D341Med (cell line): ENCODE measurements at regions not wholly inside any gene's neighbourhood (a gene's known extent, or its start where the extent isn't known, plus 50 kb on each side); places are given as distances from the start of the nearest gene placed in this dataset.
A peak's percentile ranks its signal among the peaks of the same experiment; 100 is the strongest.
"Not testable (repeated sequence)": the region's sequence is repeated elsewhere in the genome, so short reads cannot be mapped to it uniquely, and the experiment has no call there.

Experiments used
- DNase-seq: peaks from one replicate; pipeline ENCODE4 v3.0.0; 2012; ENCODE audit warnings: low spot score

DNA sequence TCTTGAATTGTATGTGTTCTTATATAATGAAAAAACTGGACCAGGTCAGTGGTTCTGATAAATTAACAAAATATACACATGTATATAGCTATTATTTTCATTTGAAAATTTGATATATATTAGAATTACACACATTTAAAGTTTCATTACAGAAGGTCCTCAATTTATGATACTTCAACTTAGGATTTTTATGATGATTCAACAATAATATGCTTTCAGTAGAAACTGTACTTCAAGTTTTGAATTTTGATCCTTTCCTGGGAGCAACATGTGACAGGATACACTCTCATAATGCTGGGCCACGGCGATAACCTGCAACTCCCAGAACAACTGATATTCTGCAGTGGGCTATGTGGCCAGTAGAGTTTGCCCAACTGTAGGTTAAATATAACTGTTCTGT, 344.7 kb downstream of the TAF11L14 start:
- no peak for DNase-seq

DNA sequence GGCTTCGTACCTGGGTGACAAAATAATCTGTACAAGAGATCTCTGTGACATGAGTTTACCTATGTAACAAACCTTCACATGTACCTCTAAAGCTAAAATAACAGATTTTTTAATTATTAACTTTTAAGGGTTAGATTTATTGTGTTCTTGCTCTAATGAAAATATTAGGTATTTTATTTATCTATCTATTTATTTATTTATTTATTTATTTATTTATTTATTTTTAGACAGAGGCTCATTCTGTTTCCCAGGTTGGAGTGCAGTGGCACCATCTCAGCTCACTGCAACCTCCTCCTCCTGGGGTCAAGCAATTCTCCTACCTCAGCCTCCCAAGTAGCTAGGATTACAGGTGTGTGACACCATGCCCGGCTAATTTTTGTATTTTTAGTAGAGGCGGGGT, 348.4 kb downstream of the TAF11L14 start:
- not testable (repeated sequence) for DNase-seq

DNA sequence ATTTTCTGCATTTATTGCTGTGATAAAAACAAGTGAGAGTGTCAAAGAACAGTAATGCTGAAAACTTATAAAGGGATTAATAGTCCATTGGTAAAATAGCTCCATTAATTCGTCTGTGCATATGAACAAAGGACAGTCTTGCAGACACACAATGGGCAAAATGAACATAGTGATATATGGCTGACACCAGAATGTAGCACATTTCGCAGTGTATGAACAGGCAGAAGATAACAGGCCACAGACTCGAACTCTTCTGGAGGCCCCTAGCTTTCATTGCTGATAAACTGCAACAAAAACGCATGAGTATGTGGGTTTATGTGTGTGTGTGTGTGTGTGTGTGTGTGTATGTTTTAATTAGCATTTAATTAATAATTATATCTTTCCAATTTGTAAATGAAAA, 354.8 kb downstream of the TAF11L14 start:
- no peak for DNase-seq

DNA sequence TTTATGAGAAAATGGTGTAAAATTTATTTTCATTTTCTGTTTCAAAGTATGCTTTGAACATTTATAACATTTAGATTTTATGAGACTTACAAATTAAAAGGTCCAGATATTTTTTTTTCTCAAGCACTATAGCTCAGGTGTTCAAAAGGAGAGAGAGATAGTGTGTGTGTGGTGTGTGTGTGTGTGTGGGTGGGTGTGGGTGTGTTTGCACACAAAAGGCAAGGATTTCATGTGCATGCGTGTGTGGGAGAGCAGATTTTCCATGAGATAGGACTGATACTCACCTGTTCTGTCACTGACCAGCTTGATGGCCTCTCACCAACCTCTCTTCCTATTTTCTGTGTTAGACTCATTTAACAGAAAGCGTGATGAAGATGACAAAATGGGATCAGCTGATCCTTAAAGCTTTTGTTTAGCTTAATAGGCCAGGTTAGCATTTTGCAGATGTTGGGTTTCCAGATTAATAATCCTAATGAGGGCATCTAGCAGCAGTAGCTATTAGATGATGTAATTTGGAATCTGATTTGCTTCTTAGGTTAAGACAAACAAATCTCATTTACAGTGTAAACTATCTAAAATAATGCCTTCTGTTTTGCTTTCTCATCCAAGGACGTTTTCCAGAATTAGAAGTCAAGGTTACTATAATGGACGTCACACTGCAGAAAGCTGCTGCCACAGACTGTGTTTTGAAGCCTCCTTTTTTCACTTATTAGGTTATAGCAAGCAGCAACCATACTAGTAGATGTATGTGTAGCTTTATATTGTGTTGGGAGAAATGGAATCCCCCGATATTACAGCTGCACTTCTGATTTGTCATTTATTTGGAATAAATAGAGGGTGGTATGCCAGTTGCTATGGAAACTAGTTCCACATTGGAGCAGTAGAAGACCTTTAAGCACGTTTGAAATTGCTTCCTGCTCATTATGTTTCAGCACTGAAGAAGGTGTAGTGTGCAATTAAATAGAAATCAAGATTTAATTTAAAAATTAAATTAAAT, 355.6 kb downstream of the TAF11L14 start:
- DNase-seq: no peak

DNA sequence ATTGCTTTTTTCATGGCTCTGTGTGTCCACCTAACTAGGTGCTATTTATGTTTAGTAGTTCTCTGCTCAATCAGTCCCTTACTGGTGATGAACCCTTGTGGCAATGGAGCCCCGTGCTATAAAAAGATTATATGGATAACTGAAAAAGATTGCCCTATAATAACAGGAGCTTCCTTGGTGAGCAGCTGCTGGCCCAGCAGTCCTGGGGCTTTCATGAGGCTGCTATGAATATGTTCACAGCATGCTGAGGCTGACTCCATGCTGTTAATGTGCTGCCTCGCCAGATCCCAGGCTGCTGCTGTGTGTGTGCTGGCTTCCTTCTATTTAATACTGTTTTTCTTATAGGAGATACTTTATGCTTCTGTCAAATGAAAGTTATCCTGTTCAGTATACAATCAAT, 357.5 kb downstream of the TAF11L14 start:
- DNase-seq: peak; percentile 41

DNA sequence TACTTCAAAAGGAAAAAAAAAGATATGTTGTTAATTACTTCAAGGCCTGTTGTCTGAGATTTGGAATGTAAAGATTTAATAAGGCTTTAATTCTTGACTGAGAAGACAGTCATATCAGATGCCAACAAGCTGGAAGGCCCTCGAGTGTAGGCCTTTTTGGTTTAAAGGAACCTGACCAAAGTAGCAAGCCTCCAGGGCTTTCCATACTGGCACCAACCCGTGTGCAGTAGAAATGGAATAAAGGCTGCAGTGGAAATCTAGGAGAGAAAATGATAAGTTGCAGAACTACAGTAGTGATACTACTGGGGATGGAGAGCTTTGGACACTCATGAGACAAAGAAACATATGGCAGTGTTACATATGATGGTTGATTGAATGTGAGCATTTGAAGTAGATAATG, 358.0 kb downstream of the TAF11L14 start:
- DNase-seq: no peak

DNA sequence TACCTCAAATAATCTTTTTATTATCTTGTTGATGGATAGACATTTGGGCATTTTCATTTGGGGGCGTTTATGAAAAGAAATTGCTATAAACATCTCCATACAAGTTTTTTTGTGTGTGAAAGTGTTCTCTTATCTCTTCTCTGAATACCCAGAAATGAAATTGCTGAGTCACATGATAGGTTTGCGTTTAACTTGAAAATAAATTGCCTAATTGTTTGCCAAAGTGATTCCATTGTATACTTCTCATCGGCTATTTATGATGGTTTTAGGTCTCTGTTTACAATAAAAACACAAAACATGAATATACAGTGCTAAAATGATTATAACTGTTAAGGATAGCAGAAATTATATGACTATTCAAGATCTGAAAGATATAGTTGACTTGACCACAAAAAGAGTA, 361.7 kb downstream of the TAF11L14 start:
- DNase-seq: no peak

DNA sequence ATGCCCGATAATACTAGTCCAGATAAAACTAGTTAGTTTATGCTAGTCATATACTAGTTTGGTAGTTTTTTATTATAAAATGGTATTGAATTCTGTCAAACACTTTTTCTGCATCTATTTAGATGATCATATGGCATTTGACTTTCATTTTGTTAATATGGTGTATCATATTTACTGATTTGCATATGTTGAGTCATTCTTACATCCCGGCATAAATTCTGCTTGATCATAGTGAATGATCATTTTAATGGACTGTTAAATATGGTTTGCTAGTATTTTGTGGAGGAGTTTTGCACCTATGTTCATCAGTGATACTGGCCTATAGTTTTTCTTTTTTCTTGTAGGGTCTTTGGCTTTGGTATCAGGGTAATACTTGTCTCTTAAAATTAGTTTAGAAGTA, 365.6 kb downstream of the TAF11L14 start:
- no peak for DNase-seq

DNA sequence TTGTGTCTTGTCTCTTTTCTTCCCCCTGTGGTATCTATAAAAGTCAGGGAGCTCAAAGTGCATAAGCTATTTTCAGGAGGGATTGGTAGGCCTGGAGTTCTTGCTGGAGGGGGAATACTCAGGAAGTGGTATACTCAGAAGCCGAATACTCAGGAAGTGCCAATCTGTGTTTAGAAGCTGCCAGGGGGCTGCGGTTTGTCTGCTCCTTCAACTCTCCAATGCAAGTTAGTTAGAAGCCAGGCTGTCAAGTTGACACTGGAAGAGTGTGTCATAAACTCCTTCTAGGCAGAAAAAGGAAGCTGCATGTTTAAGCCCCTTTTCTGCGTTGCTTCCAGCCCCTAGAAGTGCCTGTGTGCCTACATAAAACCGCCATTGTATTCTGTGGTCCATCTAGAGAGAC, 366.5 kb downstream of the TAF11L14 start:
- DNase-seq: no peak

DNA sequence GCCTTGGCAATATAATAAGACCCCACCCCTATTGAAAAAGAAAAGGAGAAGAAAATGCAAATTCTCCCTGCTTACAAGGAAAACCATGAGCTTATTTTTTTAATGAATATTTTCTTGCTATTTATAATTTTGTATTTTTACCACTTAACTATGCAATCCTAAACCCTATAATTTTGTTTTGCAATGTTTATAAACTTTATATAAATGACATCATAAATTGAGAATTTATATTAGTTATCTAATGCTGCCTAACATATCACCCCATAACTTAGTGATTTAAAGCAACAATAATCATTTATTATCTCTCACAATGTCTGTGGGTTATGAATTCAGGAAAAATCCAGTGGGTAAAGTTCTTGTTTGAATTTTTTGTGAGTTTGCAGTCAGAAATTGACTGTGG, 369.1 kb downstream of the TAF11L14 start:
- DNase-seq: no peak

DNA sequence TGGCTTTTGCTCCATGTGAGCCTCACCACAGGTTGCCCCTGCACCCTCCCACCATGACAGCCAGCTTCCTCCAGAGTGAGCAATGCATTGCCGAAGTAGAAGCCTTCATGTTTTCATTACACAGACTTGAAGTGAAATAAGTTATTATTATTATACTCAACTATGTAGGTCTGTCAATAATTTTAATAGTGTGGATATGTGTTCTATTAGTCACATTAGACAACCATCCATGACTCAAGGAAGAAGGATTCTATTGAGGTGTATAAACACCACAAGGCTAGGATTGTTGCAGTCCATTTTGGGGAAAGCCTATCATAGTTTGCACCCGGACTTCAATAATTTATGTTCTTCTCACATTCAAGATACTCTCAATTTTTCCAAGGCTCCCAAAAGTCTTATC, 369.5 kb downstream of the TAF11L14 start:
- DNase-seq: no peak

DNA sequence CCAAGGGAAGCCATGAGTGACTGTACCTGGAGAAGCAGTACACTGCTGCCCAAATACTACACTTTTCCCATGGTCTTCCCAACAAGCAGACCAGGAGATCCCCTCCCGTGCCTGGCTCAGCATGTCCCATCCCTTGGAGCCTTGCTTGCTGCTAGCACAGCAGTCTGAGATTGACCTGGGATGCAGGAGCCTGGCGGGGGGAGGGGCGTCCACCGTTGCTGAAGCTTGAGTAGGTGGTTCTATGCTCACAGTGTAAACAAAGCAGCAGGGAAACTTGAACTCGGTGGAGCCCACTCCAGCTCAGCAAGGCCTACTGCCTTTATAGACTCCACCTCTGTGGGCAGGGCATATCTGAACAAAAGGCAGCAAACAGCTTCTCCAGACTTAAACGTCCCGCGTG, 372.0 kb downstream of the TAF11L14 start:
- not testable (repeated sequence) for DNase-seq

DNA sequence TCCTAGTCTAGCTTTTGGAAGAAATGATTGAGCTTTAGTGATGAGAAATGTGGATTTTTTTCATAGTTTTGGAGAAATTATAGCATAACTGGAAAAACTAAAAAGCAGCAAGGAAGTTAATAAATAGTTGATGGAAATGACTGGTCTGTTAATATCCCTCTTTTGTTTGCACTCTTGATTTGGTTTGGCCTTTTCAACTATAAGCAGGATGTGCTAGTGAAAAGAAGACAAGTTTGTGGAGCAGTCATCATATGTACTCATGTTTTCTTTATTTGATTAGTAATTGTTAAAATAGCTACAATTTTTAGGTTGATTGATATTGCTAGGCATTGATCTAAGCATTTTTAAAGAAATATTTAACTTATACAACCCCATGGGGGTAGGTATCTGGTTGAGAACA, 374.7 kb downstream of the TAF11L14 start:
- DNase-seq: no peak

DNA sequence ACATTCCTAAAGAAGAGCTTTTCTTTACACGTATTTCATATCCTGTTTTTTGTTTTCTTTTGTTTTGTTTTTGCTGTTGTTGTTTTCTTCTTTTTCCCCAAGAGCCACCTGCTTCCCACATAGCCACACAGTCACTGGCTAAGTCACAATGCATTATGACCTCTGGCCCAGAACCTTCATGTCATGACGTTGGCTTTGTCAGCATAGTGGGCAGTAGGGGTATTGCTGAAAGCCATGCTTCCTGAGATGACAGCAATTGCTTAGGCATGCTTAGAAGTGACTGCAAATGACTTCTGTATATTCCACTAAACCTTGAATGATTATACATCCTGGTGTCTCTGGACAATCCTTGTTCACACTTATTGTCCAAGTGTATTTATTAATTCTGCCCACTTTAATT, 375.8 kb downstream of the TAF11L14 start:
- DNase-seq: no peak

DNA sequence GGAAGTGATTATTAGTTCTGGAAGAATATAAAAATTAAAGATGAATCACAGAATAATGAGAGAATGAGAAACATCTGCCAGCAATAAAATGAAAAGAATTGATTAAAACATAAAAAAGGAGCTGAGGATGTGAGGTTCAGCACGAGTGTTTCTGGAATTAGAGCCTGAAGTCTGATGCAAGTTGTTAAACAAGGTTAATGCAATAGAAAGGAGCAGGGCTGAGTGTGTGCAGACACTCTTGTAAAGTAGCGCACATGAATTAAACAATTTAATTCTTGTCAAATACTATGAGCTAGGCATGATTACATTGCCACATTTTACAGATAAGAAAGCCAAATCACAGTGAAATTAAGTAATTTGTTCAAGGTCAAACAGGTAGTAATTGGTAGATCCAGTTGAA, 384.2 kb downstream of the TAF11L14 start:
- no peak for DNase-seq

DNA sequence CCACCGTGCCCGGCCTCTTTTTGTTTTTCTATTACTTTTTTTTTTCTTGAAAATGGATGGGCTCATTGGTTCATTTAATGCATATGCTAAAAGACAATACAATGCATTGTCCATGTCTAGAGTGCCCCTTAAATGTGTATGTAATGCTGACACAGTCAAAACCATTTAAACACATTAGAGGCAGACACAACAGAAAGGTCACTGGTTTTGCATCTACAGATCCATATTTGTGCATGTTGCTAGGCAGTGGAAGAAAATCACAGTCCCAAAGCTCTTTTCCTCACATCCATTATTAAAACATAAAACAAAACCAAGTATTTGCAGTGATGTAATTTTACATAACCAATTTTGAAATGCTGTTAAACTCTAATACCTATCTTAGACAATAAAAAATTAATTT, 389.0 kb downstream of the TAF11L14 start:
- DNase-seq: no peak

DNA sequence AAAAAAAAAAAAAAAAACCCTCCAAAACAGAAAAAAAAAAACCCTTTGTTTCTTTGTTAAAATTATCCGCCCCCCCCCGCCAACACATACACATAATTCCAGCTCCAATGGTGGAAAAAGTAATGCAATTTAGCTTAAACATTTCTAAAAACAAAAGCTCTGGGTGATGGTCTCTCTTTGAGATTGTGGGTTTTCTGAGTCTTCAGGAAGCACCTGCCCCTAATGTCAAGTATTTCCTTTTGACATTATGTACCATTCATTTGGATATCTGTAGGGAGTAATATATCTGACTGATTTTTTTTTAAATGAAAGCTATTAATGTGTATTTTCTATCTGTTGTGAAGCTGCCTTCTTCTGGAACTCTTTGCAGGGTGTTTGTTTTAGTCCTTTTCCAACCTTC, 389.7 kb downstream of the TAF11L14 start:
- no peak for DNase-seq

DNA sequence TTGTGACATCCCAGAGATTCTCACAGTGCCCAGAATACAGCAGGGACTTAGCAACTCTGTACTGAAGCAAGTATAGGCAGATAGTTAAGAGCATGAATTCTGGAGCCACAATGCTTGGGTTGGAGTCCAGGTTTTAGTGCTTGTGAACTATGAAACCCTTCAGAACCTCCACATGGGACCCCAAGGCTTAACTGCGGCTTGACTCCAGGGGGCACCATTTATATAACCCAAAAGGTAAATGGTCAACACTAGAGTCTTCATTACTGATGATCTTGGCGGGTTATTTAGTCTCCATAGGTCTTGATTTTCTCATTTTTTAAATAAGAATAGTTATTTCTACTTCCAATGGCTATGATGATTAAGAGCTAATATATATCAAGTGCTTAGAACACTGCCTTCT, 390.3 kb downstream of the TAF11L14 start:
- no peak for DNase-seq

DNA sequence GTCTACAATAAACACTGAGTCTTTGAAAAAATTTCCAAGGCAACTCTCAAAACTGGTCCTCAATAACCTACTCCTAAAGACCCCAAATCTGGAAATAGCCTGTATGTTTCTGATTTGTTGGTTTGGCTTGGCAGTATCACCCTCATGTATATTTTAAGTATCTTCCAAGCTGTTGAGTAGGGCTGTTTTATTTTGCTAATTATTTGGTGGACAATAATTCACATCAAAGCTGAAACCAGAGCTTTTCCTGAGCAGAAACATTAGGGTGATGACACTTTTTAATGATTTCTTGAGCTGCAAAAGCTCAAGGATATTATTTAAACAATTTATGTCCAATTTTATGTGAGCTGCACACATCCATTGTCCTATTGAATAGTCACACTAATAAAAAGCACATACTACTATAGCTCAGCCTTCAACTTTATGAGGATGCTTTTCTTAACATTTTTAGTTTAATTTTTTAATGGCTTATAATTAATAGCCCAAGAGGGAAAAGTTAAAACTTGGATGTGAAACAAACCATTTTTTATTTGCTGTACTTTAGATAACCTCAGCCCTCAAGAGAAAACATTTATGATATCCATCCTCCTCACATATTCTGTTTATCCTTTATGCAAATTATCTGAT, 393.1 kb downstream of the TAF11L14 start:
- no peak for DNase-seq

DNA sequence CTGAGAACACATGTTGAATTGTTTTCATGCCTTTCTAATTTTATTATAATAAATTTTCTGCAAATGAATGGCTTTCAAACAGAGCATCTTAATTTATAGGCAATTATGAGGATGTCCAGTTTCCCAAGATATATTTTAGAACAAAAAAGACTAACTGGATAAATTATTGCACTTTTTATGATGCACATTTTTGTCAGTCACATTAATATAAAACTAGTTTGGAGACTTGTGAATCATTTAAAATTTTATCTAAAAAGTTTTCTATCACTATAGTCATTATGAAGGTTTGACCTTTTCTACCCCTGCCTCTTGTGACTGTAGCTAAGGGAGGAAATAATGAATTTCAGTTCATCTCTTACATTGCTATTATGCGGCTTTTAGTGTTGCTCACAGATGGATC, 393.8 kb downstream of the TAF11L14 start:
- DNase-seq: no peak

DNA sequence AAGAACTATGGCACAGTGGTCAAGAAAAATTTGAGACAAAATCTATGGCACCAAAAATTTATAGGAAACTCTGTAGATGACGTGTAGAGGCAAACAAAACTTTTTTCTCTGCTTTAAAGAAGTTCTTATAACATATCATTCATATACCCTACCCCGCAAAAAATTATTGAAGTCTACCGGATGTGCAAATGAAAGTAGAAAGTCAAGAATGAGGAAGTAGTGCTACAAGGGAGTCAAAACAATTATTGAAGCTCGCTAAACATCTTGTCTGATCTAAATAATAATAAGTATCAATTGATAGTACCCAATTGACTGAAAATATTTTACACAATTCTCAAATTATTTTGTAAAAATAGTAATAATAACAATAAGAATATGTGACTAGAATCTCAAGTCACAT, 398.5 kb downstream of the TAF11L14 start:
- no peak for DNase-seq

DNA sequence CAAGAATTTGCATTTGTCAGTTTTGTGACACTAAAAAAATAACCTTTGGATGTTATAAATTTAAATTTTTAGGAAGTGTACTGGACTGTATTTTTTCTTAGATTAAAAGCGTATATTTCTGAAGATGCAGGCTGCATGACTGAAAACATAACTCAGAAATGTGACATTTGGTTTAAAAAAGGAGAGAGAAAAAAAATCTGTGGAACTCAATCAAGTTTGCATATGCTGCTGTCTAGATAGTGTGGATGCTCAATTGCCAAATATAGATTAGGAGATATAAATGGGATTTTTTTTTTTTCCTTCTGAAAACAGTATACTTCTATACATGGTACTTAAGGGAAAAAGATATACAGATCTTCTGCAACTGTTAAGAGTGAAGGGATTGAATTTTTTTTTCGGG, 402.3 kb downstream of the TAF11L14 start:
- DNase-seq: no peak

DNA sequence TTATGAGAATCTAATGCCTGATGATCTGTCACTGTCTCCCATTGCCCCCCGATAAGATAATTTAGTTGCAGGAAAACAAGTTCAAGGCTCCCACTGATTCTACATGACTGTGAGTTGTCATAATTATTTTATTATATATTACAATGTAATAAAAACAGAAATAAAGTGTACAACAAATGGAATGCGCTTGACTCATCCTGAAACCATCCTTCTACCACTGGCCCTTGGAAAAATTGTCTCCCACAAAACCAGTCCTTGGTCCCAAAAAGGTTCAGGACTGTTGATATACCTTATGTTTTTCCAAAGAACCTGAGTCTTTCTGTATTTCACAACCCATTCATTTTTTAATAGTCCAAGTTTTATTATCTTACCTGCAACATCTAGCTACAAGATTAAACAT, 403.5 kb downstream of the TAF11L14 start:
- DNase-seq: no peak

DNA sequence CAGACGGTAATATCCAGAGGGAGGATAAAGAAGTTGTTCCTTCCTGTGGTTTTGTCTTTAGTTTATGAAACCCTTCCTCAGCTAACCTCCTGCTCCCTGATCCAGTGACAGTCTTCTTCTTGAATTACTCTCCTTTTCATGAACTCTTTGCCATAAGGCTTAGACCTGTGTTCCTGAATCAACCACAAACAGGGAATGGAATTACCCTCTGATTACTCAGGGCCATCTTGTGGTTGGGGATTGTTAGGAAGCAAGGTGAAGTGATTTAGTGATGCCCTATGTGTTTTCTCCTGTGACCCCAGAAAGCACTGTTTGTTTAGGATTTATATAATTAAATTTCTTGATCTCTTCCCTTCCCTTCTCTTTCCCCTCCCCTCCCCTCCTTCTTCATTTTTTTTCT, 409.1 kb downstream of the TAF11L14 start:
- no peak for DNase-seq
